Gastroesophageal sphincter (tissue), 4 donors: ENCODE measurements at regions not wholly inside any gene's neighbourhood (a gene's known extent, or its start where the extent isn't known, plus 50 kb on each side); places are given as distances from the start of the nearest gene placed in this dataset.

Source experiments
- ATAC-seq: fragments of 150-250 bp; one replicate; pipeline ENCODE4 v1.9.1; 2016; ENCODE audit warnings: mild to moderate bottlenecking, moderate library complexity
- H3K27ac ChIP-seq, 4 donors: fragments of 200-600 bp; sonication (generic) in 3 of 4; 1 replicate in 3 of 4; 2 replicates in 1 of 4; pipeline ENCODE4 v1.5.1; 2016 to 2019
- H3K27me3 ChIP-seq: fragments of 200-600 bp; sonication (generic); one replicate; pipeline ENCODE4 v1.5.1; 2019
- H3K36me3 ChIP-seq, 2 donors: fragments of 200-600 bp; sonication (generic); one replicate each; pipeline ENCODE4 v1.5.1; 2019; ENCODE audit warnings: control low read depth in 1 of 2
- H3K4me1 ChIP-seq, 3 donors: fragments of 200-600 bp; sonication (generic); 1 replicate in 2 of 3; 2 replicates in 1 of 3; pipeline ENCODE4 v1.5.1; 2016 to 2019; ENCODE audit warnings: control low read depth in 2 of 3
- H3K4me3 ChIP-seq, 2 donors: fragments of 200-600 bp; sonication (generic); one replicate each; pipeline ENCODE4 v1.5.1; 2019; ENCODE audit warnings: mild to moderate bottlenecking in 1 of 2, moderate library complexity in 1 of 2
- H3K9me3 ChIP-seq, 3 donors: fragments of 200-600 bp; sonication (generic); one replicate each; pipeline ENCODE4 v1.5.1; 2017 to 2019; ENCODE audit warnings: control low read depth in 2 of 3
- EP300 ChIP-seq: sonication (generic); formaldehyde crosslinking; IDR thresholded peaks from one replicate; pipeline ENCODE4 v1.6.1; 2017; ENCODE audit warnings: antibody characterized with exemption, mild to moderate bottlenecking
- POLR2A ChIP-seq, 2 donors: fragments of 450-650 bp; IDR thresholded peaks; one replicate each; pipeline ENCODE4 v1.6.1; 2017; ENCODE audit warnings: antibody characterized with exemption in 2 of 2, mild to moderate bottlenecking in 2 of 2, moderate library complexity in 1 of 2
- POLR2AphosphoS5 ChIP-seq: sonication (generic); formaldehyde crosslinking; IDR thresholded peaks from one replicate; pipeline ENCODE4 v1.6.1; 2017; ENCODE audit warnings: antibody characterized with exemption
- WGBS, 2 donors: methylation state at CpG; one replicate each; pipeline ENCODE4 v1.1.5; 2018; ENCODE audit warnings: low coverage in 1 of 2; 5-methylcytosine and 5-hydroxymethylcytosine counted together
- TF ChIP-seq, protein P1 (sequence below), 4 experiments: fragments of 200-600 bp in 2 of 4; fragments of 450-650 bp in 2 of 4; sonication (generic) in 1 of 4; IDR thresholded peaks; one replicate each; pipeline ENCODE4 v1.5.1; 2017 to 2019; ENCODE audit warnings: antibody characterized with exemption in 4 of 4, mild to moderate bottlenecking in 2 of 4, moderate library complexity in 2 of 4

DNA sequence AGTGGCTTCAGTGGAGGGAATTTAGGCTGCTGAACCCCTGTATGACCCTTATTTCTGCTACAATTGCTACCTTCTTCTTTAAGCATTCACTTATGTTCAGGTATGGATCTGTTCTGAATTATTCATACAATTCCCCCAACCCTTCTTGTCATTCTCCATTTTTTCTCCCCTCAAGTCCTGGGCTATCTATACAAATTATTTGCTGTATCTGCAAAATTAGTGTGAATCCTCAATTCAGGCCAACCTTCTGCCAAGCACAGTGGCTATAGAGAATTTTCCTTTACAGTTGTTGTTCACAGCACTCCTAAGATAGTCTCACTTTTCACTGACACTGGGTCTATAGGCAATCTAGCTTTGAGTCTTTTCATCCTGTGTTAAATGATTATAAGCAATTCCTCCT, 119.2 kb upstream of the CNTN1 start:
- no peaks in the 10 kb centered on the region for H3K36me3 ChIP-seq
- no peaks in the 10 kb centered on the region for H3K27me3 ChIP-seq
- H3K9me3 ChIP-seq = no peaks in the 10 kb centered on the region
- no peak overlapping the region for H3K4me3 ChIP-seq
- H3K4me1 ChIP-seq = no peaks in the 10 kb centered on the region
- no peak overlapping the region for H3K27ac ChIP-seq
- no peak for TF ChIP-seq EP300
- no peak for TF ChIP-seq POLR2A (IDR thresholded peaks at IDR 0.05)
- TF ChIP-seq POLR2AphosphoS5 = no peak
- TF ChIP-seq, protein P1, sequence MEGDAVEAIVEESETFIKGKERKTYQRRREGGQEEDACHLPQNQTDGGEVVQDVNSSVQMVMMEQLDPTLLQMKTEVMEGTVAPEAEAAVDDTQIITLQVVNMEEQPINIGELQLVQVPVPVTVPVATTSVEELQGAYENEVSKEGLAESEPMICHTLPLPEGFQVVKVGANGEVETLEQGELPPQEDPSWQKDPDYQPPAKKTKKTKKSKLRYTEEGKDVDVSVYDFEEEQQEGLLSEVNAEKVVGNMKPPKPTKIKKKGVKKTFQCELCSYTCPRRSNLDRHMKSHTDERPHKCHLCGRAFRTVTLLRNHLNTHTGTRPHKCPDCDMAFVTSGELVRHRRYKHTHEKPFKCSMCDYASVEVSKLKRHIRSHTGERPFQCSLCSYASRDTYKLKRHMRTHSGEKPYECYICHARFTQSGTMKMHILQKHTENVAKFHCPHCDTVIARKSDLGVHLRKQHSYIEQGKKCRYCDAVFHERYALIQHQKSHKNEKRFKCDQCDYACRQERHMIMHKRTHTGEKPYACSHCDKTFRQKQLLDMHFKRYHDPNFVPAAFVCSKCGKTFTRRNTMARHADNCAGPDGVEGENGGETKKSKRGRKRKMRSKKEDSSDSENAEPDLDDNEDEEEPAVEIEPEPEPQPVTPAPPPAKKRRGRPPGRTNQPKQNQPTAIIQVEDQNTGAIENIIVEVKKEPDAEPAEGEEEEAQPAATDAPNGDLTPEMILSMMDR (IDR thresholded peaks at IDR 0.05) = no peak
- no peak for ATAC-seq

DNA sequence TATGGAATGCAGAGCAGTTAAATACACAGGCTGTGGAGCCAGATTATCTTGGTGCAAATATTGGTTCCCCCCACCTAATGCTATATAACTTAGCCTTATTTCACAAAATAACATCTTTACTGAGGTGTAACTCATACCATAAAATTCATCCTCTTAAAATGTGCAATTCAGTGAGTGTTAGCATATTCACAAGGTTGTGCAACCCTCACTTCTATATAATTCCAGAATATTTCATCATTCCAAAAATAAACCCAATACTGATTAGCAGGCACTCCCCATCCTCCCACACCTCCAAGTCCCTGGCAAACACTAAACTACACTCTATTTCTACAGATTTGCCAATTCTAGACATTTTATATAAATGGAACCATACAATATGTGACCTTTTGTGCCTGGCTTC, 116.3 kb upstream of the CNTN1 start:
- H3K36me3 ChIP-seq = no peaks in the 10 kb centered on the region
- no peaks in the 10 kb centered on the region for H3K27me3 ChIP-seq
- H3K27ac ChIP-seq = no peak overlapping the region
- no peaks in the 10 kb centered on the region for H3K4me1 ChIP-seq
- ATAC-seq = no peak
- no peaks in the 10 kb centered on the region for H3K9me3 ChIP-seq
- no peak for TF ChIP-seq POLR2A (IDR thresholded peaks at IDR 0.05)
- TF ChIP-seq, protein P1 (IDR thresholded peaks at IDR 0.05) = no peak
- TF ChIP-seq POLR2AphosphoS5 = no peak
- TF ChIP-seq EP300 = no peak
- no peak overlapping the region for H3K4me3 ChIP-seq

DNA sequence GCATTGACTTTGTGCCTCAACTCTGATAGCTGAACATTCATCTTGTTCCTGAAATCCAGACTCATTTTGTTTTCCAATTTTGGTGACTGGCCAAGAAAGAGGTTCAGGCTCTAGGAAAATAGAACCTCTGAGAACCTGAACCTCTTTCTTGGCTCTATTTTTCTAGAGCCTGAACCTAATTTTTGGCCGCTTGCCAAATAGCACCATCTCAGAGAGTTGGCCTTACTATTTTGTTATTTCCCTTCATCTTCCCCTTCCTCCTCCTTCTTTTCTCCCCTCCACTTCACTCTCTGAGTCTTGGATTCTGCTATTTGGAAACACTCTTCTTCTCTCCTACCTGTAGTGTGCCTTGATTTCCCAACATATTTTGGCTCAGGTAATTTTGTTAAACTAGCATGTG, 114.4 kb upstream of the CNTN1 start:
- H3K36me3 ChIP-seq = no peaks in the 10 kb centered on the region
- no peak overlapping the region for H3K27ac ChIP-seq
- H3K4me3 ChIP-seq = no peak overlapping the region
- TF ChIP-seq EP300 (no peak), POLR2A (IDR thresholded peaks at IDR 0.05) (no peak), POLR2AphosphoS5 (no peak)
- TF ChIP-seq, protein P1 (IDR thresholded peaks at IDR 0.05) = no peak
- H3K4me1 ChIP-seq = no peaks in the 10 kb centered on the region
- H3K27me3 ChIP-seq = no peaks in the 10 kb centered on the region
- no peaks in the 10 kb centered on the region for H3K9me3 ChIP-seq
- ATAC-seq = no peak
- 36 to 63% methylated on average over 1 of the region's 1 CpG for WGBS, 2 donors

DNA sequence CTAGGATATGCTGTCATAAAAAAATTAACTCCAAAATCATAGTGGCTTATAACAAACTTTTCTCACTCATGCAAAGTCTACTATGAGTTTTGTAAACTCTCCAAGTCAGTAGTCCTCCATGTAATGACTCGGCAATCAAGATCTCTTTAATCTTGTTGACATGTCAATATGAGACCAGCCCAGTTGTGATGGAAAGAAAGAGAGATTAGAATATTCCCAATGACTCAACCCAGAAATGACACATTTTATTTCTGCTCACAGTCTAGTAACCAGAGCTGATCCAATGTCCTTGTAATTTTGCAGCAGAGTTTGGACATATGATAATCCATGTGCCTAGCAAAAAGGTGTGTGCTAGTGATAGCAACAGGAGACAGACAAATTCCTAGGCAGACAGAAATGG, 112.6 kb upstream of the CNTN1 start:
- no peak overlapping the region for H3K27ac ChIP-seq
- no peaks in the 10 kb centered on the region for H3K9me3 ChIP-seq
- ATAC-seq = no peak
- 75 to 81% methylated on average over 1 of the region's 1 CpG for WGBS, 2 donors
- H3K4me1 ChIP-seq = no peaks in the 10 kb centered on the region
- H3K4me3 ChIP-seq = no peak overlapping the region
- H3K27me3 ChIP-seq = no peaks in the 10 kb centered on the region
- no peaks in the 10 kb centered on the region for H3K36me3 ChIP-seq
- TF ChIP-seq, protein P1 (IDR thresholded peaks at IDR 0.05) = no peak
- TF ChIP-seq POLR2AphosphoS5 (no peak), EP300 (no peak), POLR2A (IDR thresholded peaks at IDR 0.05) (no peak)

DNA sequence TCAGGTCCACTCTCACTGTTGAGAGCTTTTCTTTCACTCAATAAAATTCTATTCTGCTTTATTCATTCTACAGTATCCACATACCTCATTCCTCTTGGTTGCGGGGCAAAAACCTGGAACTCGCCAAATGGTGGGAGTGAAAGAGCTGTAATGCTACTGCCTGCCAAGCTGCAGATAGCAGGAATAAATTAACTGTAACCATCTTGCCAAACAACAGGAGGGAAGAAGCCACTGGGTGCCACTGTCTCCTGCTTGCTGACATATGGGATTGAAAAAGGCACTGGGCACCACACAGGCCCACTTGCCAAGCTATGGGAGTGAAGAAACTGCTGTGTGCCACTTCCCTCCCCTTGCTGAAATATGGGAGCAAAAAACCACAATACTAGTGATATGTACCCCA, 111.9 kb upstream of the CNTN1 start:
- Histone ChIP-seq H3K4me3 (no peak overlapping the region), H3K36me3 (no peaks in the 10 kb centered on the region), H3K27ac (no peak overlapping the region), H3K27me3 (no peaks in the 10 kb centered on the region), H3K9me3 (no peaks in the 10 kb centered on the region), H3K4me1 (no peaks in the 10 kb centered on the region)
- 100% methylated on average over 2 of the region's 2 CpGs; no CpG with 5 or more reads in 1 of the 2 donors for WGBS, 2 donors
- no peak for ATAC-seq
- TF ChIP-seq POLR2A (IDR thresholded peaks at IDR 0.05) (no peak), POLR2AphosphoS5 (no peak), EP300 (no peak)
- TF ChIP-seq, protein P1 (IDR thresholded peaks at IDR 0.05) = no peak
